Caco-2 (cell line): ENCODE measurements at regions not wholly inside any gene's neighbourhood (a gene's known extent, or its start where the extent isn't known, plus 50 kb on each side); places are given as distances from the start of the nearest gene placed in this dataset.

Source experiments
- BruUV-seq: library from RNA; stranded (reverse); fragments of 400-500 nt; replicated peaks from 2 replicates; lab custom pipeline; 2021; lab: Mats Ljungman, UMichigan
- CTCF ChIA-PET: fragments of 300-600 bp; sonication (Branson Sonifier 250); formaldehyde crosslinking; loops from one replicate; lab custom pipeline; 2022; ENCODE audit warnings: antibody characterized with exemption; lab: Charles Lee
- POLR2A ChIA-PET: fragments of 300-600 bp; sonication (Branson Sonifier 250); formaldehyde crosslinking; loops from one replicate; lab custom pipeline; 2022; ENCODE audit warnings: antibody characterized with exemption; lab: Charles Lee
- DNase-seq, 2 experiments: peaks; one replicate each; pipeline versions ENCODE4 v3.0.0 to v3.0.0-alpha.2; 2020 to 2022
- H3K27me3 ChIP-seq: replicated peaks from 2 replicates; pipeline ENCODE4 v1.6.0; 2011; ENCODE audit warnings: low read length; ENCODE audit not compliant: control insufficient read depth, insufficient read depth
- H3K36me3 ChIP-seq: 2 replicates; pipeline ENCODE4 v1.5.1; 2011; ENCODE audit warnings: low read length; ENCODE audit not compliant: control insufficient read depth, insufficient read depth
- H3K4me1 ChIP-seq: fragments of 250-450 bp; sonication (Bioruptor Pico); 2 replicates; pipeline ENCODE4 v1.5.1; 2020; ENCODE audit warnings: mild to moderate bottlenecking
- H3K4me3 ChIP-seq: 2 replicates; pipeline ENCODE4 v1.5.1; 2011; ENCODE audit warnings: low read depth, mild to moderate bottlenecking, control low read depth, low read length
- H3K9me3 ChIP-seq: fragments of 250-450 bp; sonication (Bioruptor Pico); 2 replicates; pipeline ENCODE4 v1.5.1; 2020; ENCODE audit warnings: mild to moderate bottlenecking, moderate library complexity
- H3K27ac Mint-ChIP-seq: one replicate; pipeline ENCODE4 v1.8.0; 2022; ENCODE audit warnings: mixed read lengths; ENCODE audit not compliant: unreplicated experiment
- H3K27me3 Mint-ChIP-seq: one replicate; pipeline ENCODE4 v1.8.0; 2022; ENCODE audit warnings: mixed read lengths; ENCODE audit not compliant: insufficient read depth, unreplicated experiment
- H3K36me3 Mint-ChIP-seq: one replicate; pipeline ENCODE4 v1.8.0; 2022; ENCODE audit warnings: mild to moderate bottlenecking, mixed read lengths; ENCODE audit not compliant: insufficient read depth, unreplicated experiment
- H3K4me1 Mint-ChIP-seq: one replicate; pipeline ENCODE4 v1.8.0; 2022; ENCODE audit warnings: low read depth, mixed read lengths; ENCODE audit not compliant: unreplicated experiment
- H3K4me3 Mint-ChIP-seq: one replicate; pipeline ENCODE4 v1.8.0; 2022; ENCODE audit warnings: mild to moderate bottlenecking, moderate library complexity, mixed read lengths; ENCODE audit not compliant: unreplicated experiment
- H3K9me3 Mint-ChIP-seq: one replicate; pipeline ENCODE4 v1.8.0; 2022; ENCODE audit warnings: mixed read lengths; ENCODE audit not compliant: unreplicated experiment
- CTCF ChIP-seq, 2 experiments: fragments of 200-600 bp in 1 of 2; IDR thresholded peaks; 1 replicate in 1 of 2; 2 replicates in 1 of 2; pipeline versions ENCODE4 v1.5.1 to v1.8.0; 2011 to 2022; ENCODE audit warnings: antibody characterized with exemption in 1 of 2, control low read depth in 1 of 2, inconsistent platforms in 1 of 2, low read depth in 1 of 2, low read length in 1 of 2, mild to moderate bottlenecking in 1 of 2, moderate library complexity in 1 of 2; ENCODE audit not compliant: insufficient read depth in 1 of 2, severe bottlenecking in 1 of 2, unreplicated experiment in 1 of 2
- intact Hi-C: fragments of 100-400 bp; cut with micrococcal nuclease; formaldehyde crosslinking; loops from one replicate; pipeline ENCODE4 v1.10.0; 2022; ENCODE audit not compliant: unreplicated experiment

DNA sequence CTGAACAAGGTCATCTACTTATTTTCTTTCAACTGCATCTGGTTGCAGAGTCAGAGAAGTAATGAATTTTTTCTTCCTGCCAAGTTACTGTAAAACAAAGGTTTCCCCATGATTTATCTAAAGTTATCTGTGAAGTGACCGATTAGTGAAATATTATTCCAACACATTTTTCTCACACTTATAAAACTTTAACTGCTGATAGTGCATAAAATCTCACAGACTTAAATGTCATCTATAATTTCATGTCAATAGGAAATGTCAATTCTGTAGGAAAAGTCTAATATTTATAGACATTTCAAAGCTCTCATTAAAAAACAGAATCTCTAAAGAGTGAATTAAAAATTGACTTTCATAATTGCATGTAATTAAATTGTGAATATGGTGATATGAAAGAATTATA lies 397.2 kb downstream of the SLITRK1 start:
- H3K27me3 ChIP-seq = no peaks in the 10 kb centered on the region
- no peaks in the 10 kb centered on the region for H3K36me3 Mint-ChIP-seq
- H3K4me1 Mint-ChIP-seq = no peaks in the 10 kb centered on the region
- no peak overlapping the region for H3K4me3 Mint-ChIP-seq
- H3K36me3 ChIP-seq = no peaks in the 10 kb centered on the region
- H3K9me3 ChIP-seq = no peaks in the 10 kb centered on the region
- no peaks in the 10 kb centered on the region for H3K4me1 ChIP-seq
- no peaks in the 10 kb centered on the region for H3K27me3 Mint-ChIP-seq
- H3K9me3 Mint-ChIP-seq = no peaks in the 10 kb centered on the region
- DNase-seq = no peak
- no TSS peak for BruUV-seq
- no peak for TF ChIP-seq CTCF (IDR thresholded peaks at IDR 0.05; ENCODE audit: insufficient read depth in 1 of 2, low read depth in 1 of 2, low read length in 1 of 2, severe bottlenecking in 1 of 2, unreplicated experiment in 1 of 2)
- ChIA-PET POLR2A (no interaction called here), CTCF (no interaction called here)
- intact Hi-C loops = no loop called here
- no peak overlapping the region for H3K4me3 ChIP-seq
- H3K27ac Mint-ChIP-seq = no peak overlapping the region

GRCh38 chr13:83471011-83471410 lies 411.3 kb downstream of the SLITRK1 start:
- ChIA-PET CTCF (no interaction called here), POLR2A (no interaction called here)
- no peaks in the 10 kb centered on the region for H3K4me1 ChIP-seq
- no peaks in the 10 kb centered on the region for H3K27me3 Mint-ChIP-seq
- no peak for DNase-seq
- no peaks in the 10 kb centered on the region for H3K36me3 Mint-ChIP-seq
- H3K4me1 Mint-ChIP-seq = no peaks in the 10 kb centered on the region
- intact Hi-C loops = no loop called here
- no peaks in the 10 kb centered on the region for H3K36me3 ChIP-seq
- no peak overlapping the region for H3K4me3 ChIP-seq
- TF ChIP-seq CTCF (IDR thresholded peaks at IDR 0.05; ENCODE audit: insufficient read depth in 1 of 2, low read depth in 1 of 2, low read length in 1 of 2, severe bottlenecking in 1 of 2, unreplicated experiment in 1 of 2) = no peak
- no peaks in the 10 kb centered on the region for H3K27me3 ChIP-seq
- H3K9me3 ChIP-seq = no peaks in the 10 kb centered on the region
- H3K27ac Mint-ChIP-seq = no peak overlapping the region
- BruUV-seq = no TSS peak
- H3K9me3 Mint-ChIP-seq = no peaks in the 10 kb centered on the region
- no peak overlapping the region for H3K4me3 Mint-ChIP-seq

DNA sequence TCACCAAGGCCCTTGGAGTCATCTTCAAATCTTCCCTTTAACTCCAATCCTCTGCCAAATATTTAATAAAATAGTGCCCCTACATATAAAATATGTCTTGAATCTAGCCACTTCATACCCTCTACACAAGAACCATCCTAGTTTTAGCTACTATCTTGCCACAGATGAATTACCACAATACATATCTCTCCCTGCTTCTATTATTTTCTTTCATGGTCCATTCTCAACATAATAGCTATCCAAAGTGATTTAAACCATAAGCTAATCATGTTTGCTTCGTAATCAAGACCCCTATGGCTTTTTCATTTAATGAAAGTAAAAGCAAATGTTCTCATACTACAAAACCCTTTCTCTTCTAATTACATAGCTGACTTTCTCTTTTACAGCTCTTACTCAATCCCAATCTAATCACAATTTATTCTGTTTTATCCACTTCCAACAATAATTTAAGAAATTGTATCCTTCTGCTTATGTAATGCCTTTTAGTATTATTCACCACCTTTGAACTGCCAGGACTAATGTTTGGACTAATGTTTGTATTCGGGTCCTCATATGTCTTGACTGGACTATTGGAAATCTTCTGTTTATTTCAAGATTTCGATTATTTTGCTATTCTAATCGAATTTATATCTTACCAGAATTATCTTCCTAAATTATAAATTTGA lies 412.0 kb downstream of the SLITRK1 start:
- H3K9me3 ChIP-seq = no peaks in the 10 kb centered on the region
- Mint-ChIP-seq H3K36me3 (no peaks in the 10 kb centered on the region), H3K27me3 (no peaks in the 10 kb centered on the region), H3K4me3 (no peak overlapping the region), H3K9me3 (no peaks in the 10 kb centered on the region), H3K27ac (no peak overlapping the region), H3K4me1 (no peaks in the 10 kb centered on the region)
- DNase-seq = no peak
- no peaks in the 10 kb centered on the region for H3K36me3 ChIP-seq
- ChIA-PET POLR2A (no interaction called here), CTCF (no interaction called here)
- no TSS peak for BruUV-seq
- intact Hi-C loops = no loop called here
- H3K27me3 ChIP-seq = no peaks in the 10 kb centered on the region
- no peak overlapping the region for H3K4me3 ChIP-seq
- no peak for TF ChIP-seq CTCF (IDR thresholded peaks at IDR 0.05; ENCODE audit: insufficient read depth in 1 of 2, low read depth in 1 of 2, low read length in 1 of 2, severe bottlenecking in 1 of 2, unreplicated experiment in 1 of 2)
- H3K4me1 ChIP-seq = no peaks in the 10 kb centered on the region
